ENCODE measurements at regions not wholly inside any gene's neighbourhood (a gene's known extent, or its start where the extent isn't known, plus 50 kb on each side); places are given as distances from the start of the nearest gene placed in this dataset.

DNA sequence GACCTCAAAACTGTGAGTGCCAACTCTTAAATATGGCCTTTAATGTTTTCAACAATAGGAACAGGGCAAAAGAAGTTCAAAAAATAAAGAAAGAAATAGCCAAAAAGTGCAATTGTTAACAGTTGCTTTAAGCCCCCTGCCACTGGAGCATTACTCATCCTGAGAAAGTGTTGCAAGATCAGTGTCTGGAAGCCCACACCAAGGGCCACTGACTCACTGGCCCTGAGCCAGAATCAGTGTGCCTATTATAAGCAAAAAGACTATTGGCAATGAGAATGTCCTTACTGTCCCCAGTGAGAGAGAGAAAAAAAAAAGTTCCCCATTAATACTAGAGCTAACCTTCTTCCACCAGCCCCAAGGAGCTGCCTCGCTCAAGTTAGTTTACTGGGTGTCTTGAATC, 480.1 kb upstream of the ZNF385D start:
- DNase-seq = no peak

DNA sequence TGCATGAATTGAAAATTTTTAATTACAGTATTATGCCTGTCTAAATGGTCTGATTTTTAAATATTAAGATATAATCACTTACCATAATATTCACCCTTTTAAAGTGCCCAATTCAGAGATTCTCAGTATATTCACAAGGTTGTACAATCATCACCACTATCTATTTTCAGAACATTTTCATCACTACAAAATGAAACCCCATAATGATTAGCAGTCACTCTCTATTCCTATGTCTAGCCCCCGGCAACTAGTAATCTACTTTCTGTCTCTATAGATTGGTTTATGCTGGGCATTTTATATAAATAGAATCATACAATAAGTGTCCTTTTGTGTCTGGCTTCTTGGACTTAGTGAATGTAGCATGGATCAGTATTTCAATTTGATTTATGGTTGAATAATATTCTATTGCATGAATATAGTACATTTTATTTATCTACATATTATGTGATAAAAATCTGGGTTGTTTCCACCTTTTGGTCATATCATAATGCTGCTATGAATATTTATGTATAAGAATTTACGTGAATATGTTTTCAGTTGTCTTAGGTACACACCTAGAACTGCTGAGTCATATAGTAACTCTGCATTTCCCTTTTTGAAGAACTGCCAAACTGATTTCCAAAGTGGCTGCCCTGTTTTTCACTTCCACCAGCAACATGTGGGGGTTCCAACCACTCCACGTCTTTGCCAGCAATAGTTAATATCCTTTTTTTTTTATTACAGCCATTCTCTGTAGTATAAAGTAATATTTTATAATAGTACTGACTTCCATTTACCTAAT, 485.7 kb upstream of the ZNF385D start:
- DNase-seq = no peak

DNA sequence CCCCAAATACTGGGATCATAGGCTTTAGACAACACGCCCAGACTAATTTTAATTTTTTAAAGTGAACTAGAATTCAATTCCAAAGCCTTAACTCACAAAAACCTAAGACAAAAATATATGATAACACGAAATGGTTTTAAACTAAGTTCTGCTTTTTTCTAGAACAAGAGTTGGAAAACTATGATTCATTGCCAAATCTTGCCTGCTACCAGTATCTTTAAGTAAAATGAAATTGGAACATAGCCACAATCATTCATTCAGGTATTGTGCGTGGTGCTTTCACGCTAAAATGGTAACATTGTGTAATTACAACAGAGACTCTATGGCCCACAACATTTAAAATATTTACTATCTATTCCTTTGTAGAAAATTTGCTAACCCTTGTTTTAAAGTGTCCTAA, 488.0 kb upstream of the ZNF385D start:
- no peak for DNase-seq

DNA sequence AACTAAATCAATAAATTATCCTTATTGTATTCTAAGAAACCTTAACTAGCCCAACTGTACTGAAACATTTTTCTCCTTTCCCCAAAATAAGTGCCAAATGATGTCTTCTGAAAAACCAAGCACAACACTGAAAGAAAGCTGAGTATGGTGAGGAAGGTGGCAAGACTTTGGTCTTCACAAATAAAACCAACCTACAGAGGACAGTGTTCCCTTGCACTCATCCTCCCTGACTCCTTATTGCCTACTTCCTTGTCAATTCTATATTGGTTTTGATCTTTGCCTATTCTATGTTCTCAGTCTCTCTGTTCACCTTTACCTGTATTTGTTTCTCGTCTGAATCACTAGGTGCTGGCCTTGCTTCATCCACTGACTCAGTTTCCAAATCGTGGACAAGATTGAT, 490.1 kb upstream of the ZNF385D start:
- DNase-seq = no peak

DNA sequence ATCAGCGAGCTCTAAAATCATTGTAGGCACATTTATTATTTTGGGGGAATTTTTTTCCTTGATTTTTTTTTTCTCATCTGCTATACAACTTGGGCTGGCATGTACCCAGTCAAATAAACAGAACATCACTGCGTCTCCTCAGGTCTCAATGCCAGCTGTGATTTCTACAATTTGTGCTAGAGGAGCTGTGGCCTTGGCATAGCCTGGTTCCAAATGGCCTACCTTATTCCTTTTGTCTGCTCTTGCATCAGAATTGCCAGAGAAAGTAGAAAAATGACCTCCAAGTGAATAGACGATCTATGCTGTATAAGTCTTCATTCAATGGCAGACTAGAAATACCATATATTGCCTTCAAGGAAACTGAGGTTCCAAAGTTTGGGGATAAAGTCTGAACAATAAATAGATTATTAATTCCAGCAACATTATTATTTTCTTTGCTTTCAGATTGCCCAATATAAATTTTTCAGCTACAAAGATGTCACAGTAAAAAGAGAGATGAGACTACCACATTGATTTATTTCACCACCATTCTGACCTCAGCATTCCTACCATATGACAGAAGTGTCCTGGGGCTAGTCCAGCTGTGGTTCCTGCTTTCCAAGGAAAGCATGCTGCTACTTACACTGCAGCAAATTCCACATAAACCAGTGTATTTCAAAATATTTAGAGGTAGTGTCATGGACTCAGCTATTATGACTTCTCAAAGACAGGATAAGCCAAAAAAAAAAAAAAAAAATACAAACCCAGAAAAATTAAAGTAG, 493.9 kb upstream of the ZNF385D start:
- DNase-seq = peak; percentile 77

DNA sequence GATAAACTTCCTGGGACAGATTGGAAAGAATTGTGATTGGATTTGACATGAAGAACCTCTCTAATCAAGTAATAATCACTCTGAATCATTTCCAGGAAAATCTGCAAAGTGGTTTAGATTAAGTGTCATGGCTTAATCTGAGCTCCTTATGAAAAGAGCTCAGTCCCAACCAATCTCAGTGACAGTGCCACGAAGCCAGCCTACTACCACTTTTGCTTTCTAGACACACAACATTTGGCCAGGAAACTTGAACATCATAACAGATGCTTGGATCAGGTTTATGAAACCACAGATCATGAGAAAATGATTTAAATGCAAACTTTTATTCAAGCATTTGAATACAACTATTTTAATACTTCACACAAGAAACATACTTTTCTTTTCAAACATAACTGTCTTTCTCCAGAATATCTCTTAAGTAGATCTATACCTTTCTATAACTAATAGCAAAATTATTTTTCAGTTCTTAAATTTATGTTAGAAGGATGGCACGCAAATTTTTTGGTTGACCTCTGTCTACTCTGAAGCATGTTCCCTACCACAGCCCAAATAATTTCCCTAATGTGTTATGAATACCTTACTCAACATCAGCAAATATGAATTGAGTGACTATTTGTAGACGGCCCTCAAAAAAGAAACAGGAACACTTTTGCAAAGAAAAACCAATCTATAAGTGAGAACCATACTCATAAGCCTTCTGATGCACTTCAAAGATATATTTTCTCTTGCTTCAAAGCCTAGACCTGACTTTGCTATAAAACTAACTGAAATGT, 495.0 kb upstream of the ZNF385D start:
- DNase-seq = peak; percentile 37

DNA sequence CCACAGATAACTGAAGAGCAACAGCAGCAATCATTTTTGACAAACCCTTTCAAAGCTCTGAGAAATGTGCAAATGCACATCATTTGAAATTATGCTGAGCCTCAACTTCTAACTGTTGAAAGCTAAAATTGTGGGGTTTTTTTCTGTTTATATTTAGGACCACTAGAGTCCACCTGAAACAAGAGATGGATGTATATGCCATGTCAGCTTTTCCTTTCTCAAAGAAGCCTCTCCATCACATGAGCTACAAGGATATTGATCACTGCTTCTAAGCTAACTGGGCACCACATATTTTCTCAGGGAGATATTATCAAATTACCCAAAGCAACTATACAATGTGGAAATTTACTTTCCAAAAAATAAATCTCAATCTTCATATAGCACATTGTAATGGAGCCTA, 498.6 kb upstream of the ZNF385D start:
- DNase-seq = no peak

DNA sequence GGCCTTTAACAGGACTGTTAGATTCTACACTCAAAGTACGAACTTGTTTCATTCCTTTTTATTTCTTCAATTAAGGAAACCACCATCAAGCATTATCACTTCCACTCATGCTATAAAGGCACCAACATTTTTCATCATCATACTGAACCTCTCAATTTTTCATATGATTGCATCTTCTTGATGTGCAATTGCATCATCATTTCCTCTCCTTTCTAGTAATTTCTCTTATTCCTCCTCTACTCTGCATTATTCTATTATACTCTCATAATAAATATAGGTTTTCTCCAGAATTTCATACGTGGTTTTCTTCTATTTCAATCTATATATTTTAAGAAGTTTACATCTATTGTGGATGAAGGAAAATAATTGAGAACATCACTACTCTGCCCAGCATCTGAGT, 506.2 kb upstream of the ZNF385D start:
- no peak for DNase-seq

DNA sequence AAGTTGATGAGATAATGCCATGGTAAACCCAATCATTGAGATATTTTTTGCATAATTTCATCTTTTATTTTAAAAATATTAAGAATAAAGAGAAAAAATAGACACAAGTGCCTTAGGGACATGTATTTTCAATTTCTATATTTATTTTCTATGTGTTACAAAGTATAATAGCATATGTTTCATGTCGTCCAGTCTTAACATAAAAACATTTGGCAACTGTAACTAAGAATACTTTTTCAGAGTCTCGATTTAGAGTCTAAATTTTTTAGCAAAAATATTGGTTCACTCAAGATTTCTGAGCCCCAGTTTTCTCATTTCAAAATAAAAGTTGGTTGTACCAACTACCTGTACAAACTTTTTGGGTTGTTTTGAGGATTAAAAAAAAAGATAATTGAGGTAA, 511.4 kb upstream of the ZNF385D start:
- no peak for DNase-seq

DNA sequence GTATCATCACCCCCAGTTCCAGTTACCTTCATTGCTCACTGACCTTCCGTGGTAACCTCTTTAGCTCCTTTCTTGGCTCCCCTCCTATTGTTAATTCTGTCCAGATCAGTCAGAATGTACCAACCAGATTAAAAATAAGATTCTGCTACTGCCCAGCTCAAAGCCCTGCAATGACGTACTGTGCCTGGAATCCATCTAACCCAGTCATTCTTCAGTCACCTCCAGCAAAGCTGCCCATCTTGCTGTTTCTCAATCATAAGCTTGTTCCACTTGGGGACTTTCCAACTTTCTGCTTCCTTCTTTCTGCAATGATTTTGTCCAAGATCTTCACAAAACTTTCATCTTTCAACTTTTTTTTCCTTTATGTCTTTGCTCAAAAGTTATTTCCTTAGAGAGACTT, 512.0 kb upstream of the ZNF385D start:
- no peak for DNase-seq

DNA sequence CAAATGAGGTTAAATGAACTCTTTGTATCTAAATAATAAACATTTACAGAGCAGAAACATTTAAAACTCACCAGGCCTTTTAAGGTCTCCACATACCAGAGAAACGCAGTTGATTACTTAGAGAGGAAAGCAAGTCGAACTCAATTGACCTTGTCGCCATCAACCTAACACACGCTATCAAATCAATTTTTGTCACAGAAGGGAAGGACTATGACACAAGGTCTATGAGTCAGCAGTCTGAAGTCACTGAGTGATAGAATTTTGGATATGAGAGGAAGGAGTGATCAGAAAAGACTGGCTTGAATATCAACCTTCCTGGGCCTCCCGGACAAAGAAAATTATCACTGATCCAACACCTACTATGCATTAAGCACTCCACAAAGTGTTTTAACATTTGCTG, 514.4 kb upstream of the ZNF385D start:
- no peak for DNase-seq

DNA sequence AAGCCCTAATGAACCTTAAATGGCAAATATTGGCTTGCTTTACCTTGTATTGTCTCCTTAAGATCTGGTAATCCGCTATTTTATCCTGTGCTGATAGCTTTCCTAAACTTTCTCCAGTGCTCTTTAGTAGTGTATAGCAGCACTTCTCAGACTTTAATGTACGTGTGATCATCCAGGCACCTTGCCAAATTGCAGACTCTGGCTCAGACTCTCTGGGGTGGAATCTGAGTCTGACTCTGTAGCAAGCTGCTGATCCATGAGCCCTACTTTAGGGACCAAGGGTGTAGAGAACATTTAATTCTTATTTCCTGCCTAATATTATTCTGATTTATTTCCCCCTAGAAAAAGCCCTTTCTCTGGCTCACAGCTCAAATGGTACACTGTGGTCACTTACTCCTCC, 518.8 kb upstream of the ZNF385D start:
- peak; percentile 72 for DNase-seq

DNA sequence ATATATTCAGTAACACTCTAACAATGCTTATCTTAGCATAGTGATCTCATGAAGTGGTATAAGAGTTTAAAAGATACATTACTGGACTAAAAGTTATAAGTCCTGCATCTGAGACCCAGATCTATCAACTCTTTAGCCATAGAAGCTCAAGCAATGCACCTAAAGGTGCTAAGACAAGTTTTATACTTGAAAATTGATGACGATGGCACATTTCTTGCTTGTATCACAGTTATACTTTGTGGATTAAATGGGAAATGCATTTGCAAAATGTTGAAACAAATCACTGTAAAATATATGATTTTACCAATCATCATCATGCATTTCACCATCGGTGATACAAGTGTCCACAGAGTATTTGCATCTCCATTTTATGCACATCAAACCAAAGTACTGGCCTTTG, 525.3 kb upstream of the ZNF385D start:
- no peak for DNase-seq

DNA sequence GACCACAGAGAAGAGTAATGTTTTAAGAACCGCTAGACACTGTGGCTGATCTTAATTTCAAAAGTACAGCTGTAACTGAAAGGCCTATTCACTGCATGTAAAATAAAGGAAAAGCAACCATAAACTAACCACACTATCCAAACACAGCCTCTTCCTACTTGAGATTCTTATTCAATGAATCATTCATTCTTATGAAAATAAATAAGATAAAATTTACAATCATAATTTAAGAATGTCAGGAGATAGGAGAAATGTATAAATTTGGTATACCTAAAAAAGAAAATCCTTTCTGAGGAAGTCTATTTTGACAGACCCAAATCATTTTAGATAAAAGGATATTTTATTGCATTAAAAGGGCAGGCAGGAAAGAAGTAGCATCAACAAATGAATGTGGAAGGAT, 533.5 kb upstream of the ZNF385D start:
- DNase-seq = no peak

DNA sequence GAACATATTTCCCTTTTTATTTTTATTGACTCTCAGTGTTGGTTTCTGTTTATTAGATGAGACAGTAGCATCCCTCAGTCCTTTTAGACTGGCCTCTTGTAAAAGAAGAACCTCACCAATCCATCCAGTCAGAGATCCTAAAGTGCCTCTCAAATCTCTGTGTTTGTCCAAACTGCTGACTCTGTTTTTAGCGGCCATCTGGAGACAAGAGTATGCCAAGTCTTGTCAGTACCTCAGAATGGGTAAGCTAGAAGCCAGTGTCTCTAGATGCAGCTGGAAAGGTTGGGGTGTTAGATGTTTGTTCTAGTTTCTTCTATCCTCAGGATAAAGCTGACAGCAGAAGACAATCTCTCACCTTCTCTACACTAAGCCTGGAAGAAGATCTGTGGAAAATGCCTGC, 537.7 kb upstream of the ZNF385D start:
- no peak for DNase-seq

DNA sequence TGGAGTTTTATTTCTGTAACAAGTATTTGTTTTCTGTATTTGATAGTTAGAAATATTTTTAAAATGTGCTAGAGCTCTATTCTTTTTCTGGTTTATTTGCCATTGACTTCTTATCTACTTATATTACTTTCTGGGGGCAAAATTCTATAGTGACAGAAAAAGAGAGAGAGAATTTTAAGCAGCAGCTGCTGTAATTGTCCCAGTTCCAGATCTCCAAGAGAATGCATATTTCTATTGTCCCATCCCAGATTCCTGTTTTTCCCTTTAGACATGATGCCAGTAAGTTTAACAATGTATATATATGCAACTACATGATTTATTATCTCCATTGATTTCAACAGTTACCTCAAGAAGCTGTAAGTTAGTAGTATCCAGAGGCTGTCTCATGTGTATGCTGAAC, 541.7 kb upstream of the ZNF385D start:
- no peak for DNase-seq

DNA sequence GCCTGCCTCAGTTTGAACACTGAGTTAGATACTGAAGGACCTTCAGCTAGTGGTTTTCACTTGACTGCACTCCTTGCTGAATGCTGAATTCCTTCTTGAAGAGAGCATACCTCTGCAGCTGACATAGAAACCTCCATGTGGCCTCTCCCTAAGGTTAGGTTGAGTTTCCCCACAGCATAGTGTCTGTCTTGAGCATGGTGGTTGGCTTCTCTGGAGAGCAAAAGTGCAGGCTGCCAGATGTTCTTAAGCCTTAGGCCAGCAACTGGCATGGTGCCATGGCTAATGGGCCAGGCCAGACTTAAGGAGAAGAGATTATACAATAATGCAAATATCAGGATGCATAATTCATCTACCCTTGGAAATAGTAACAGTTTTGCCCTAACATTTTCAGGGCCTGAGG, 545.6 kb upstream of the ZNF385D start:
- no peak for DNase-seq

DNA sequence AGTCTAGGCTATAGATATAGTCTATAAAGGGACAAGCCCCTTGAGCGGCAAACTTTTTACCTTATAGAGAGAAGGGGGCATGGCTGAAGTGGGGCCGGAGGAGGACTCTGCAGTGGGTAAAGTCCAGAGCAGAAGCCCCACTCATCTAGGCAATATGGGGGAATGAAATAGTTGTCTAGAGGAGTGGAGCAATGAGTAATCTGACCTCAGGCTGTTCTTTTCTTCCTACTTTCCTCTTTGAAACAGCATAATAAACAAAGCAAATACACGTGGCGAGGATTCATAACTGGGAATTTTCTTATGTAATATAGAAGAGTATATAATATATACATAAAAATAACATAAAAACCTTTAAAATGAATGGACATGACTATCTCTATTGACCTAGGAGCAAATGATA, 546.4 kb upstream of the ZNF385D start:
- no peak for DNase-seq

DNA sequence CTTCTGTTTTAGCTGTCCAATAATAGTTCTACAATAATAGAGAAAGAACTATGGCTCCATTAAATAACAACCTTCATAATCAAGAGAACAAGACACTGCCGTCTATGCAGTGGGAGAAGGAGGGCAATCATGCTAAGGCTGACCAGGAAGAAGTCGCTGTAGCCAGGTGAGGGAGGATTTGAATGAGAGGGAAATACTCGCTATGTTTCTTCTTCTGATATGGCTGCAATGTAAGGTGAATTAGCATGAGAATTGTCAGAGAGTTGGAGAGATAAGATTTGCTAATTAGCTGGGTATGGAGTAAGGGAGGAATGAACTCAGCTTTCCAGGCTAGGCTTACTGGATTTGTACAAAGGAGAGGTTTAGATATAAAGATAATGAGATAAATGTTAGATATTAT, 555.4 kb upstream of the ZNF385D start:
- no peak for DNase-seq

DNA sequence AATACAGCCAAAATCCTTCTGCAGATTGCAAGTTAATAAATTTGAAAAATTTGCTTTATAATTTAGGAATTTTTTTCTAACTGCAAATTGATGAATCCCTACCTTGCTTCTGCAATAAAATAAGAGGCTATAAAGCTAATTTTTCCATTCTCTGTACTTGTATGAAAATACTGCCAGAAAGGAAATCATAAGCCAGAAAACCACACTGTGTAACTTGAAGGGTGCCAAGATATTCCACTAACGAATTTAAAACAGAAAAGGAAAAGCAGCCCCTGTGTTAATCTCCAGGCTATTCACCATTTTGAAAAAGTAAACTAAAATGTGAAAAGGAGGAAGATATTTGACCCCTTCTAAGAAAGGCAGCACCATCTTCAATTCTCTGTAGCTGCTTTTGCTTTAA, 557.9 kb upstream of the ZNF385D start:
- peak; percentile 30 for DNase-seq

DNA sequence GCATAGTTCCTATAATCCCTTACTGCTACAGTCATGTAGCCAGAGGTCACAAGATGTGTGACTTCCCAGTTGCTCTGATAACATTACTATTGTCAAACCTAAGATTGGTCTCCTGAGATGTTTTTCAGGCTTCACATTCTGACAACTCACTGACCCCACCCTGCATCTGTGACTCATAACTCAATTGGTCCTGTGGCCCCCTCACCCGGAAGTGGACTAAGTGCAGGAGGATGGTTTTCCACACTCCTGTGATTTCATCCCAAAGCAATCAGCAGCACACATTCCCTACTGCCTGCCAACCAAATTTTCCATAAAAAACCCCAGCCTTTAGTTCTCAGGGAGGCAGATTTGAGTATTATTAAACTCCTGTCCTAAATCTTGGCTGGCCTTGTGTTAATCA, 564.9 kb upstream of the ZNF385D start:
- no peak for DNase-seq

DNA sequence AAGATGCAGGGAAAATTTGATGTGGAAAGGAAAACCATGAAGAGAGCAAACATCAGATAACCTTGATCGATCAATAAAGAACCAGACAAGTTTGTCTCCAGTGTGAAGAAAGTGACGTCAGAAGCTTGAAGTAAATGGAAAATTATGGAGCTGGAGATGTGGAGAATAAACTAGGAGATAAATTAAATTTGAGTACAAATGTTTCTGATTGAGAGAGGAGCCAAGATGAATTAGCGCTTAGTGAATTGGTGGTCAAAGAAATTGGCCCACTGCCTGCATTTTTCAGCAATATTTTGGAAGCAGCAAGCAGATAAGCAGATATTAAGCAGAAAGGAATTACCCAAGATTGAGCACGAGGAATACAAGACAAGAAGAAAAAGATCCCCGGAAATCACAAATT, 567.3 kb upstream of the ZNF385D start:
- no peak for DNase-seq

DNA sequence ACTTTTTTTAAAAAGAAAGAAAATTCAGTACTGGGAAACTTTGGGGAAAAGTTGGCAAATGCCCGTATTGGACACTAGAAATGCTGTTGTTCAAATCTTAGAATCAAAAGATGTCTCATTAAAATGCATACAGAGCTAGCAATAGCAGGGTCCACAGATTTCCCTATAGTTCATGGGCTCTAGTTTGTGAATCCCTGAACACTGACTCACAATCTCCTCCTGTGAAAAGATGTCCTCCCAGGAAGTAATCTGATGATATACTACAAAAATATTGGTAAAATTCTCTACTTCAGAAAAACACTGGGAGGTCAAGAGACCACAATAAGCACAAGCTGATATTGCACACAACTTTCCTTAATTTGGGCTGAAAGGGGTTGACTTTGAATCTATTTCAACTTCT, 568.4 kb upstream of the ZNF385D start:
- no peak for DNase-seq

DNA sequence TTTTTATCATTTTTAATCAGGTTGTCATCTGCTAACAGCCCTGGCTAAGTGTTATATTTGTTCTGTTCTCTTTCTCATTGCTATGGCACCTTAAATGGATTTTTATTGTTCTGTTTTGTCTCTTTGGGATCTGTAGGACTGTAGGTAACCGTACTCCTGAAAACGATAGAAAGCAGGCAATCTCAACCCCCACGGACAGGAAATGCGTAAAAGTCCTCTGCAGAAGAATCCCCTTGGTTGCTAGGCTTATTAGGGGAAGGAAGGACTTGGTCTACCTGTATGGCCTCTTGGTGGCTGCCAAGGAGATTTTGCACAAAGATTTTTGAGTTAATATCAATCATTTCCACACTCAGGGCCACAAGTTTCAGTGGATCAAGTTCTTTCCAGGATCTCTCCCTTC, 571.9 kb upstream of the ZNF385D start:
- DNase-seq = no peak

All from hindlimb muscle (tissue), 1 donor.